CD4-positive, CD25-positive, alpha-beta regulatory T cell (primary cell): ENCODE measurements at regions not wholly inside any gene's neighbourhood (a gene's known extent, or its start where the extent isn't known, plus 50 kb on each side); places are given as distances from the start of the nearest gene placed in this dataset.

ENCODE experiments used
- ATAC-seq, 2 donors: fragments of 150-1000 bp; cut with Tn5 transposase; one replicate each; pipeline ENCODE4 v1.10.0; 2021; ENCODE audit warnings: low read depth in 2 of 2, moderate number of reproducible peaks in 2 of 2, moderate library complexity in 1 of 2
- DNase-seq, 3 donors: peaks; one replicate each; pipeline versions ENCODE4 v3.0.0 to v3.0.0-alpha.2; 2012 to 2022; ENCODE audit warnings: mixed read lengths in 1 of 3
- H3K27ac ChIP-seq: one replicate; pipeline ENCODE4 v1.7.0; 2013; ENCODE audit warnings: mild to moderate bottlenecking, low read length; ENCODE audit not compliant: insufficient read depth, poor library complexity, severe bottlenecking
- H3K27me3 ChIP-seq: one replicate; pipeline ENCODE4 v1.7.0; 2013; ENCODE audit warnings: low read length; ENCODE audit not compliant: control insufficient read depth, insufficient read depth
- H3K36me3 ChIP-seq: one replicate; pipeline ENCODE4 v1.7.0; 2013; ENCODE audit warnings: mild to moderate bottlenecking, low read length, moderate library complexity; ENCODE audit not compliant: control insufficient read depth, insufficient read depth
- H3K4me1 ChIP-seq: 2 replicates; pipeline ENCODE4 v1.7.0; 2013; ENCODE audit warnings: mild to moderate bottlenecking, low read length; ENCODE audit not compliant: insufficient read depth, control insufficient read depth, poor library complexity, severe bottlenecking
- H3K4me3 ChIP-seq: one replicate; pipeline ENCODE4 v1.7.0; 2013; ENCODE audit warnings: low read depth, mild to moderate bottlenecking, low read length, moderate library complexity
- H3K9me3 ChIP-seq, 2 experiments: 1 replicate in 1 of 2; 2 replicates in 1 of 2; pipeline ENCODE4 v1.7.0; 2013; ENCODE audit warnings: low read length in 2 of 2, mild to moderate bottlenecking in 1 of 2, moderate library complexity in 1 of 2; ENCODE audit not compliant: control insufficient read depth in 2 of 2
- H3K27ac Mint-ChIP-seq, 3 donors: one replicate each; pipeline ENCODE4 v1.8.0; 2020 to 2022; ENCODE audit warnings: mild to moderate bottlenecking in 3 of 3, mixed read lengths in 3 of 3, moderate library complexity in 2 of 3
- H3K27me3 Mint-ChIP-seq: one replicate; pipeline ENCODE4 v1.8.0; 2022; ENCODE audit warnings: mild to moderate bottlenecking, mixed read lengths
- H3K36me3 Mint-ChIP-seq: one replicate; pipeline ENCODE4 v1.8.0; 2020; ENCODE audit warnings: mixed read lengths
- H3K4me1 Mint-ChIP-seq, 4 donors: one replicate each; pipeline ENCODE4 v1.8.0; 2020 to 2022; ENCODE audit warnings: mixed read lengths in 4 of 4, mild to moderate bottlenecking in 1 of 4
- H3K4me3 Mint-ChIP-seq, 4 donors: one replicate each; pipeline ENCODE4 v1.8.0; 2020 to 2022; ENCODE audit warnings: mild to moderate bottlenecking in 4 of 4, mixed read lengths in 4 of 4, moderate library complexity in 3 of 4
- H3K9me3 Mint-ChIP-seq, 7 donors: one replicate each; pipeline ENCODE4 v1.8.0; 2020 to 2022; ENCODE audit warnings: mixed read lengths in 7 of 7, mild to moderate bottlenecking in 3 of 7, moderate library complexity in 2 of 7

DNA sequence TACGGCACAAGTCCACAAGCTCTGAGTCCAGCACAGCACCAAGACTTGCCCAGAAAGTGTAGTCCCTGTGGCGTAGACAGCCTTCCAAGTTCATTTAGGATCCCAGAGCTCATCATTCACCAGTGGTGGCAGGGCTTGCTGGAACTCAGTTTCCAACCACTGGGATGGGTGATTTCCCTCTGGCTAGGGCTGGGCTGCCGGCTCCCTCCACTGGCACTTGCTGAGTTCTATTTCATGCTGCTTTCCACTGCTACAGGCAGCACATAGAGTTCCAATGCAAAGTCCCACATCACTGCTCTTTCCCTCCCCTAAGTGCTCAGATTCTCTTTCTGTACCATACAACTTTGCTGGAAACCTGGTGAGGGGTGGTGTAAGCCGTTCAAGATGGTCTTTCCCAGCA, 510.3 kb upstream of the TMPRSS15 start:
- Histone ChIP-seq H3K9me3 (peaks cover 7 to 20% of the 10 kb centered on the region in 2 experiments), H3K27ac (no peak overlapping the region), H3K27me3 (no peaks in the 10 kb centered on the region), H3K36me3 (no peaks in the 10 kb centered on the region), H3K4me1 (no peaks in the 10 kb centered on the region), H3K4me3 (no peak overlapping the region)
- ATAC-seq (no peak), DNase-seq (no peak)
- Mint-ChIP-seq H3K4me1 (no peaks in the 10 kb centered on the region), H3K36me3 (no peaks in the 10 kb centered on the region), H3K27me3 (no peaks in the 10 kb centered on the region), H3K9me3 (peaks cover 0 to 38% (median 5%) of the 10 kb centered on the region in 7 donors), H3K4me3 (no peak overlapping the region), H3K27ac (no peak overlapping the region)

GRCh38 chr21:18914570-18914969, 511.0 kb upstream of the TMPRSS15 start:
- Mint-ChIP-seq H3K27me3 (no peaks in the 10 kb centered on the region), H3K4me1 (no peaks in the 10 kb centered on the region), H3K36me3 (no peaks in the 10 kb centered on the region), H3K27ac (no peak overlapping the region), H3K9me3 (peaks cover 0 to 43% (median 5%) of the 10 kb centered on the region in 7 donors), H3K4me3 (no peak overlapping the region)
- Histone ChIP-seq H3K9me3 (peaks cover 7 to 20% of the 10 kb centered on the region in 2 experiments), H3K27ac (no peak overlapping the region), H3K27me3 (no peaks in the 10 kb centered on the region), H3K4me3 (no peak overlapping the region), H3K4me1 (no peaks in the 10 kb centered on the region), H3K36me3 (no peaks in the 10 kb centered on the region)
- no peak for DNase-seq
- no peak for ATAC-seq

DNA sequence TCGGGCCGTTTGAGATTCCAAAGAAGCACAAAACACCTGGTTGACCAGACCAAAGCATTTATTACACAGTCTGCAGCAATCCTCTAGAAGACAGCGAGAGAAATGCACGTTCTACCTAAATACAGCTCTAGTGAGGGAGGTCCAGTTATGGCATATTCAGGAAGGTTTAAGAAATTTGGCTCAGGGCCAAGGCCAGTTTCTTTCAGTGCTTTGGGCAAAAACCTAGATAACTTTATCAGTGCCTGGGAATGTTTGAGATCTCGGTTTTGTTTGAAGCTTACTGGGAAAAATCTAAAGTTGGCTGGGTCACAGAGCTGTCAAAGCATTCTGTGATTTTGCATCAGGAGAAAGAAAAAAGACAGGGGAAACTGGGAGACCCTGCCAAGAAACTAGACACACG, 514.0 kb upstream of the TMPRSS15 start:
- Histone ChIP-seq H3K9me3 (peaks cover 6 to 15% of the 10 kb centered on the region in 2 experiments), H3K27ac (no peak overlapping the region), H3K27me3 (no peaks in the 10 kb centered on the region), H3K4me1 (no peaks in the 10 kb centered on the region), H3K4me3 (no peak overlapping the region), H3K36me3 (no peaks in the 10 kb centered on the region)
- peaks cover 0 to 27% (median 5%) of the 10 kb centered on the region in 7 donors for H3K9me3 Mint-ChIP-seq
- no peaks in the 10 kb centered on the region for H3K36me3 Mint-ChIP-seq
- DNase-seq (no peak), ATAC-seq (no peak)
- no peaks in the 10 kb centered on the region for H3K27me3 Mint-ChIP-seq
- H3K4me1 Mint-ChIP-seq = no peaks in the 10 kb centered on the region
- no peak overlapping the region for H3K27ac Mint-ChIP-seq
- H3K4me3 Mint-ChIP-seq = no peak overlapping the region

DNA sequence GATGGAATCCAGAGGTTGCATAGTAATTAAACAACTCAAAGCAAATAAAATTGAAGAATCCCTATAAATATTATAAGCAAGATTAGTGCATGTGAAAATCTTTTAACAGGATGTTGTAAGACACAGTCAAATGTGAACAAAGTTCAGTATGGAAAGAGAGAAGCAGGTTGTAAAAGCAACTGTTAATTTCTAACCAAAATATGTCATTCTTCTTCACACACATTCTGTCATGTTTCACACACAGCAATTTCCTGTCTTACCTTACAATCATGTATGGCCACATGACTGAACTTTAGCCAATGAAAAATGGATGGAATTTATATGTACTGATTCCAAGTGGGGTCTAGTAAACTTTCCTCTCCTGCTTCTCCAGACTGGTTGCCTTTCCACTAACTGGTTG, 527.7 kb upstream of the TMPRSS15 start:
- no peaks in the 10 kb centered on the region for H3K4me1 ChIP-seq
- Mint-ChIP-seq H3K36me3 (no peaks in the 10 kb centered on the region), H3K27ac (no peak overlapping the region), H3K4me3 (no peak overlapping the region), H3K27me3 (no peaks in the 10 kb centered on the region), H3K9me3 (peaks cover 2 to 17% (median 5%) of the 10 kb centered on the region in 7 donors), H3K4me1 (no peaks in the 10 kb centered on the region)
- ATAC-seq (no peak), DNase-seq (no peak)
- no peaks in the 10 kb centered on the region for H3K36me3 ChIP-seq
- H3K27me3 ChIP-seq = no peaks in the 10 kb centered on the region
- H3K27ac ChIP-seq = no peak overlapping the region
- no peak overlapping the region for H3K4me3 ChIP-seq
- peaks cover 2 to 5% of the 10 kb centered on the region in 2 experiments for H3K9me3 ChIP-seq

DNA sequence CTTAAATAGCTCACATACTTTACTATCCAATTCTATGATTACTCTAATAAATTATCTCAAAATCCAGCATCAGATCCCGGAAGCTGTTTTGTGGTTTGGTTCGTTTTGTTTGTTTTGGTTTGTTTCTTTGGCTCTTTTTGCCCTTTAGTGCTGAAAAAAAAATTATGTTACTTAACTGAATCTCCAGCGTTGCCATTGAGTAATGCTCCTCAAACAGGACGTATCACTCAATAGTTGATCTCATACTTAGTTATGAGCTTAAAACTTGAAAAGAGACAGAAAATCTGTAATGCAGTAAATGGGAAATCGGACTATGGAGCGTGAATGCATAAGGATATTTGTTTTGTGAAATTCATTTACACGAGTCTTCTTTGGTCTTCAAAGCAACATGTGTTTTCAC, 533.8 kb upstream of the TMPRSS15 start:
- Mint-ChIP-seq H3K9me3 (peaks cover 3 to 19% (median 5%) of the 10 kb centered on the region in 7 donors), H3K4me3 (no peak overlapping the region), H3K36me3 (no peaks in the 10 kb centered on the region), H3K4me1 (no peaks in the 10 kb centered on the region), H3K27ac (no peak overlapping the region), H3K27me3 (no peaks in the 10 kb centered on the region)
- no peak for ATAC-seq
- Histone ChIP-seq H3K36me3 (no peaks in the 10 kb centered on the region), H3K9me3 (peaks cover 2 to 5% of the 10 kb centered on the region in 2 experiments), H3K4me3 (no peak overlapping the region), H3K4me1 (no peaks in the 10 kb centered on the region), H3K27me3 (no peaks in the 10 kb centered on the region), H3K27ac (no peak overlapping the region)
- DNase-seq = no peak

GRCh38 chr21:18940791-18941190, 537.2 kb upstream of the TMPRSS15 start:
- Mint-ChIP-seq H3K4me1 (no peaks in the 10 kb centered on the region), H3K4me3 (no peak overlapping the region), H3K27ac (no peak overlapping the region), H3K27me3 (no peaks in the 10 kb centered on the region), H3K36me3 (no peaks in the 10 kb centered on the region), H3K9me3 (peaks cover 2 to 16% (median 5%) of the 10 kb centered on the region in 7 donors)
- no peak for DNase-seq
- Histone ChIP-seq H3K36me3 (no peaks in the 10 kb centered on the region), H3K4me1 (no peaks in the 10 kb centered on the region), H3K4me3 (no peak overlapping the region), H3K27ac (no peak overlapping the region), H3K9me3 (peaks cover 0 to 4% of the 10 kb centered on the region in 2 experiments), H3K27me3 (no peaks in the 10 kb centered on the region)
- no peak for ATAC-seq

DNA sequence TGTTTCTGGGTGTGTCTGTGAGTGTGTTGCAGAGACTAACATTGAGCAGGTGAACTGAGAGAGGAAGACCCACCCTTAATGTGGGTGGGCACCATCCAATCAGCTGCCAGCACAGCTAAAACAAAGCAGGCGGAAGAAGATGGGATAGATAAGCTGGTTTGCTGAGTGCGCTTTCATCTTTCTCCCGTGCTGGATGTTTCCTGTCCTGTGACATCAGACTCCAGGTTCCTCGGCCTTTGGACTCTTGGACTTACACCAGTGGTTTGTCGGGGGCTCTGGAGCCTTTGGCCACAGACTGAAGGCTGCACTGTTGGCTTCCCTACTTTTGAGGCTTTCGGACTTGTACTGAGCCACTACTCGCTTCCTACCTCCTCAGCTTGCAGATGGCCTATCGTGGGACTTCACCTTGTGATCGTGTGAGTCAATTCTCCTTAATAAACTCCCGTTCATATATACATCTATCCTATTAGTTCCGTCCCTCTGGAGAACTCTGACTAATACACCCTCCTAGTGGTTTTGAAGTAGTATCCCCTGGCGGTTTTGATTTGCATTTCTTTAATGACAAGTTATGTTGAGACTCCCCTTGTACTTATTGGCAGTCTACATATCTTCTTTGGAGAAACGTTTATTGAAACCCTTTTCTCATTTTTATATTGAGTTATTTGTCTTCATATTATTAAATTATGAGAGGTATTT, 546.6 kb upstream of the TMPRSS15 start:
- DNase-seq = no peak
- Histone ChIP-seq H3K4me1 (no peaks in the 10 kb centered on the region), H3K9me3 (peaks cover 3 to 10% of the 10 kb centered on the region in 2 experiments), H3K36me3 (no peaks in the 10 kb centered on the region), H3K27ac (no peak overlapping the region), H3K4me3 (no peak overlapping the region), H3K27me3 (no peaks in the 10 kb centered on the region)
- Mint-ChIP-seq H3K27ac (no peak overlapping the region), H3K4me3 (no peak overlapping the region), H3K27me3 (no peaks in the 10 kb centered on the region), H3K36me3 (no peaks in the 10 kb centered on the region), H3K4me1 (no peaks in the 10 kb centered on the region), H3K9me3 (peaks cover 3 to 15% (median 6%) of the 10 kb centered on the region in 7 donors)
- no peak for ATAC-seq
